Jurkat, Clone E6-1 (cell line): ENCODE measurements at regions not wholly inside any gene's neighbourhood (a gene's known extent, or its start where the extent isn't known, plus 50 kb on each side); places are given as distances from the start of the nearest gene placed in this dataset.
"Not testable (repeated sequence)": the region's sequence is repeated elsewhere in the genome, so short reads cannot be mapped to it uniquely, and the experiment has no call there.

ENCODE experiments used
- DNase-seq: peaks from one replicate; pipeline ENCODE4 v3.0.0-alpha.2; 2011; ENCODE audit warnings: low read depth, low spot score
- H3K4me3 ChIP-seq: 2 replicates; pipeline ENCODE4 v1.5.1; 2011; ENCODE audit warnings: mild to moderate bottlenecking, low read length, control low read depth, moderate library complexity

DNA sequence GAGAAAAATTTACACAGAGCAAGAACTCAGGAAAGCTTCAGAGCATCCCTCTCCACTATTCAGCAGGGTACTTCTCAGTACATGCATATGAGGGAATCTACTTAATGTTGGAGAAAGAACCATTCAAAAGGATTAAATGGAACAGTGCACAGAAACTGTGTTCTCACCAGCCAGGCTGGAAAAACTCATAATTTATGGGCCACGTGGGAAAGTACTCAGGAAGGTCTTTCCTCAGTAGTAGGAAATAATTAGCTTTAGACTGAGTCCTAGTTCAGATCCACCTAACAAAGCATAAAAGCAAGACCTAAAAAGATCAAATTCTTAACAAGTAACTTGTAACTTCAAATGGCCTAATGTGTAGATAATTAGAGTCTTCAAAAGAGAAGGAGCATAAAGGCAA, 134.0 kb downstream of the FAM76B start:
- DNase-seq: no peak
- H3K4me3 ChIP-seq: no peak overlapping the region

DNA sequence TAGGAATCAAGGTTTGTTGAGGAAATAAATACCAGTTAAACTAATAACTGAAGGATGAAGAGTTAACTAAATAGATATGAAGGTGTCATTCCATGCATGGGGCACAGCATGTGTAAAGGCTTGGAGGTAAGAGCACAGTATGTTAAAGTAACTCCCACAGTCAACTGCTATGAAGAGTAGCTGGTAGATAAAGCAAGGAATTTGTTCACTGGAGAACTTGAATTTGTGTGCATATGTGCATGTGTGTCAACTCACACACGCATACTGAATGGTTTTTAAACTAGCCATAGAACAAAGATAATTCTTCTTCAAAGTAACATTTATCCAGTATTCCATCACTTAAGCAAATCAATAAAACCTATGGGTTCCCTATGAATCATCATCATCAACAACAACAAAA, 135.9 kb downstream of the FAM76B start:
- no peak overlapping the region for H3K4me3 ChIP-seq
- no peak for DNase-seq

DNA sequence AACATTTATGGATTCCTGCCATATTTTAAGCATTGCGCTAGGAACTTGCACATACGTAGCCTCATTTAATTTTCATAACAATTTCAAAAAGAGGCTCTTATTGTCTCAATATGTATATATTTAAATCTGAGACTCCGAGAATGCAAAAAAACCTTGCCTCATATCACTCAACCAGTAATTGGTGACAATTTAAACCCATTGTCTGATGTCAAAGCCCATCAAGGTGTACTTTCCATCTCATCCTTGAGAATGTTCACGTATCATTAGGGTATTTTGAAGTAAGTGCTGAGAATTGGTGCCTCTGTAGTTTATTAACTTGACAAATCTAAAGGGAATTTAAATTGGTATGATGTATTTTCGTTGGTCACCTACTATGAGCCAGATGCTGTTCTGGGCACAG, 136.5 kb downstream of the FAM76B start:
- H3K4me3 ChIP-seq: no peak overlapping the region
- DNase-seq: no peak

DNA sequence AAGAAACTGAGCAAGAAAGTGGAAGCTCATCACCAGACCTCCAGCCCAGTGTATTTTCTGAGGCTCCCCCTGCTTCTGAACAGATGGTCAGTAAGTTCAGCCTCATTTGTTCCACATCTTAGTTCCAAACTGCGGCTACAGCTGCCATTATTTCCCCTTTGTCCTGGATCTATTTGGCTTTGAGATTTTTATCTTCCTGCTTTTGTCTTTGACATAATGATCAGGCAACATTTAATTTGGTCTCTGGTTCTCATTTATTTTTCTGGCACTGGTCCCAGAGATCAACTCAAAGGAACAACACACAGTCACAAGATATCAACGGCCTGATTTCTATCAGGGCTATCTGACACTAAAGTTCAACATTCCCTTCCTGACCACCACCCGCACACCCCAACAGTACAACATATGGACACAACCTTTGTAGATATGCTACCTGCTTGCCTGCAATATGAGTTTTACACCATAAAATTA, 137.5 kb downstream of the FAM76B start:
- no peak overlapping the region for H3K4me3 ChIP-seq
- DNase-seq: no peak

DNA sequence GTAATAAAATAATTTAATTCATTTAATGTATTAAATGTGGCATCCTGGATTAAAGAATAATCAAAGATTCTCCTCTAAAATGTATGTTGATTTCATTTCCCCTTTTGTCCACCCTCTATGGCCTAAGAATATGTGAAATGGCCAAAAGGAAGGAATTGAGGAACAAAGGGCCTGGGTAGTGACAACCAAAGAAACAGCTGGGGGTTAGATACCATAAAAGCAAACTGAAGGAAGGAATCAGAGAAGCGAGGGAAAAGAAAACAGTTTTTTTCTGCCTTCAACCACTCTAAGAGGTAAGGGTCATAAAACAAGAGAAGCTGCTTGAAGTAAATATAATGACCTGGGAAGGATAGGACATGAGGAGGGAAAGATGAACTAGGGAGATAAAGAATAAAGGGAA, 139.3 kb downstream of the FAM76B start:
- no peak overlapping the region for H3K4me3 ChIP-seq
- no peak for DNase-seq

DNA sequence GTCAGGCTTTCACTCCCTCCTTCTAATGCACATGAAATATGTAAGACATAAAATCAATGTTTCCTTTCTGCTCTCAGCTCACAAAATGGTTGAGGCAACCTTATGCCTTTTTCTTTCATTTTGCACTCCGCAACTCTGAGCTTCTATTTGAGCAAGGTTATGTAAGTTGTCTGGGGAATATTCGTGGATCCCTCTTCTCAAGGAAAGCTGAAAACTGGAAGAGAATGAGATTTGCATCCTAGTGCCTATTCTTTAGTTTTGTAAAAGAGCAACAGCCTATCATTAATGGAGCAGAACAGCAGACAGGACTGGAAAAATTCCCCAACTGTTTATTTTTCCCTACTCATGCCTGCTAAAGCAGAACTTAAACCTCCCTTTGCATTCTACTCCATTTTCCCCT, 141.7 kb downstream of the FAM76B start:
- no peak overlapping the region for H3K4me3 ChIP-seq
- no peak for DNase-seq

DNA sequence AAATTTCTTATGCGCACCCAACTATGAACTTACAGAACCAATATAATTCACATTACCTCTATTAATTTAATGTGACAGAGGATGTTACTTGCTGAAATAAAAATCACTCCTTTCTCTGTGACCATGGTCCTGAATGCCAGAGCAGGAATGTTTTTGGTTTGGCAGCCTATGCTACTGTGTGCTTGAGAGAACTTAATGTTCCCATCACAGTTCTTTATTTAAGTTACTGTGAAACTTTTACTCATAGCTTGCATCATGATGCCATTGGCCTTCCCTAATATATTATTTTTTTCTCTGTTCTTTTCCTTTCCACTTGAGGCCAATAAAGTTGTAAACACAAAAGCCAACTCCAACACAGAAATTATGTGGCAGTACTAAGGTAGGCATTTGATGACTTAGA, 142.2 kb downstream of the FAM76B start:
- DNase-seq: no peak
- H3K4me3 ChIP-seq: no peak overlapping the region

DNA sequence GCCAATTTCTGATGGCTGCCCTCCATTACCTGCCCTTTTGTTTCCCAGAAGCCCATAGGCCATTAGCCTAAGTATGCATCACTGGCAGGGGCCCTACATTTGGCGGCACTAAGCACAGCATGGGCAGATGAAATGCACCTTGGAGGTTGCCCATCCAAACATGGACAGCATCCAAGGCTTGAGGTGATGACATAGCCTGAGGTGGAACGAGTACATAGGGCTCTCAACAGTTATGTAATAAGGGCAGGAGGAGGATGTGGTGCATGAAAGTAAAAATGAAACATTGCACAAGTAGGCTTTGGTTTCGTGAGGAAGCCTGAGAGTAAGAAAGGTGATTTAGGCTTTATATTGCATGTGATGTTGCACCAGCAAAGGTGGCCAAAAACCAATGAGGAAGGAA, 148.1 kb downstream of the FAM76B start:
- no peak for DNase-seq
- H3K4me3 ChIP-seq: no peak overlapping the region

DNA sequence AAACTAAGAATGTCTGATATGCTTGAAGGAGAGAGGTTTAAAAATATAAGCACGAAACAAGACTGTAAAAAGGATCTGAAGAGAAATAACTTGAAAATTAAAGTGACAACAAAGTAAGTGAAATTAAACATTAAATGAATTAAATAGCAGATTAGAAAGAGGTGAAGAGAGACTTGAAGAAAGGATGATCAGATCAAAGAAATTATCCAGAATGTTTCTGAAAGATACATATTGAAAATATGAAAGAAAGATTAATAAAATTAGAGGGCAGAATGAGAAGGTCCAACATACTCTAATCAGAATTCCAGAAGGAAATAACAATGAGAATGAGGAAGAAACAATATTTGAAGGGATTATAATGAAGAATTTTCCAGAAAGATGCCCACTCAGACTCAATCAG, 151.1 kb downstream of the FAM76B start:
- DNase-seq: no peak
- no peak overlapping the region for H3K4me3 ChIP-seq

DNA sequence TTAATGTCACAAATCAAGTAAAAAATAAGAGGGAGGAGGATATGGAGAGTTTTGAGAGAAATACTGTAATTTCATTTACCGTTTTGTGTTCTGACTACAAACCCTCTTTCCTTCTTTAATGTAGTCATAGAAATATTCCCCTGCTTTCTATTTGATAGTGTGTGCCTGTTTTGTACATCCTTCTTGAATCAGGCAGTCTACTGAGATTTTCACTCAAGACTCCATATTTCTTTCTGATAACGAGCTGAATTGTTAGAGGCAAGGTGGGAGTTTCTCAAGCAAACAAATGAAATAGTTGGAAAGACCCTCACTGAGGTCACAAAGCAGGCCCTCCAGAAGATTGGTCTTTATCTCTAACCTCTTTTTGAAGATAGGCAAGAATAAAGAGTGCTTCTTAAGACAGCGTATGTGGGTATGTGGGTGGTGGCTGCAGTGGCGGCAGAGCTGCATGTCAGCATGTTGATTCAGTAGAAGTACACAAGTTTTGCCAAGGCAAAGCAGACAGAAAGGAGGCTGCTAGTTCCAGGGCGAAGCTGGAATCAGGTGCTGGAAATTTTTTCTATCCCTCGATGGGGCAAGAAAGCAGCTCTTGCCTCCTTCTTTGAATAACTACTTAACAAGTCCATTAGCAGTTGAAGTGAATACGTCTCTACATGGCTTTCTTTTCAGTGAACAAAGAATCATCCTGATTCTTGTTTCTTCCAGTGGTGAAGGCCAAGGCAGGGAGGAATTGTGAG, 164.2 kb downstream of the FAM76B start:
- no peak for DNase-seq
- H3K4me3 ChIP-seq: no peak overlapping the region

DNA sequence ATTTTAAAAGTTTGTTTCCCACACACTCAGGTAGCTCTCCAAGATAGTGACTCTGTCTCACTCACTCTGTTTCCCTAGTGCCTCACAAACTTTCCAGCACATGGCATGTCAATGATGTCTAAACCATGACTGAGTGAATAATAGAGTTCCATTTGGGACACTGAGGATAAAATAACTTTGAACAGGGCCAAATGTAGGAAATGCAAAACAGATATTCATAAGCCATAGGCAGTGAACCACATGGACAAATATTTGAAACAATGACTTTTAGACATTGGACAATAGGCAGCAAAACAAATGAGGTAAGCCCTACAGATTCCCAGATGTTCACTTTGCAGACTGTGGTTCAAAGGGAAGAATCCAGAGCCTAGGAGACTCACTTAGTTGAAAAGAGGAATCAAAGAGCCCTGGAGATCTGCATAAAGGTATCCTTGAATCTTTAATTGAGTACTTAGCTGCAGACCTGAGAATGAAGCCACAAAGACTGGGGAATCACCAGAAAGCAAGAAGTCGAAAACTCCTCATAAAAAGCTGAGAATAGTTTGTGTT, 173.3 kb downstream of the FAM76B start:
- DNase-seq: no peak
- no peak overlapping the region for H3K4me3 ChIP-seq

DNA sequence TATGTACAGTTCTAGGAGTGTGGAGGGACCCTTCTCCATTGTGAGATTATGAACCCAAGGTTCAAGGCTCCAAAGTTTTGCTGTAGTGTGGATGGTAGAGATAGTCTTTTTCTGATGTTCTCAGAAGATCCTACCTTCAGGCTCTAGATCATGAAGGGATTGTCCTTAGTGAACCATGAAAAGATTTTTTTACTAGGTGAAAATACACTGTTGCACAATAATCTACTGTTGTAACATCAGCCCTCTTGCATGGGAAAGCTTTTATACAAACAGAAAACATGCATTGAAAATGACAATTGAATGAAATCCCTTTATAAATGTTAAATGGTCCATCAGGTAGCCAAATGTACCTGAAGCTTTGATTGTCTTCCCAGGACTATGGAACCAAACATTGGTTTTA, 177.8 kb downstream of the FAM76B start:
- DNase-seq: no peak
- no peak overlapping the region for H3K4me3 ChIP-seq

DNA sequence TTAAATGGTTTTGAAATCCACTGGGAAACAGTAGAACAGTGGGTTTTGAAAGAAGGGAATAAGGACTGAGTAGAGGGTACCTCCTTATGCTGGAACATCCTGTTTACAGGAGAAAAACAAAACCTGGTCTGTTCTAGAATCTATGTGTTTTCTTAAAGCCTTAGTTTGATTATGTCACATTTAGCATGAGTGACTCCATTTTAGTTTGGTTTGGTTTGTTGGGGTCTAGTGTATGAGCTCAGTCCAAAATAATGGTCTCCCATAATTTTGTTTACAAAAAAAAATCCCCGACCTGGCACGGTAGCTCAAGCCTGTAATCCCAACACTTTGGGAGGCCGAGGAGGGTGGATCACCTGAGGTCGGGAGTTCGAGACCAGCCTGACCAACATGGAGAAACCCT, 179.4 kb downstream of the FAM76B start:
- DNase-seq: not testable (repeated sequence)

DNA sequence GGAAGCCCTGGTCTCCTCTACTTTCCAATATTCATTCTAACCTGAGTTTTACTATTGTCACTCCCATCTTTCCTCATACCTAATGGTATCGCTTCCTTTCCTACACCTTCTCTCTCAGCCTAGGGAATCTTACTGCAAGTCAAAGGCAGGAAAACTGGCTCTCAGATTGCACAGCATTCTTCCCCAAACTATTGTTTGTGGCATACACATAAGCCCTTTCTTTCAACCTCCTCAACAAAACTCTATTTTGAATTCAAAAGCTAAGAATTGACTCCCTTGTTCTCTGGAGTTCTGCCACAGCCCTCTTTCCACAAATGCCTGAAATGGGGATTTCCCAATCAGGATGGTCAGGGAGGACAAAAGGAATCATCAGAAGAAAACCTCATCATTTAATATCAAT, 181.5 kb downstream of the FAM76B start:
- DNase-seq: no peak
- H3K4me3 ChIP-seq: no peak overlapping the region

More for the DNA sequence above, 179.4 kb downstream of the FAM76B start:
- H3K4me3 ChIP-seq: not testable (repeated sequence)

DNA sequence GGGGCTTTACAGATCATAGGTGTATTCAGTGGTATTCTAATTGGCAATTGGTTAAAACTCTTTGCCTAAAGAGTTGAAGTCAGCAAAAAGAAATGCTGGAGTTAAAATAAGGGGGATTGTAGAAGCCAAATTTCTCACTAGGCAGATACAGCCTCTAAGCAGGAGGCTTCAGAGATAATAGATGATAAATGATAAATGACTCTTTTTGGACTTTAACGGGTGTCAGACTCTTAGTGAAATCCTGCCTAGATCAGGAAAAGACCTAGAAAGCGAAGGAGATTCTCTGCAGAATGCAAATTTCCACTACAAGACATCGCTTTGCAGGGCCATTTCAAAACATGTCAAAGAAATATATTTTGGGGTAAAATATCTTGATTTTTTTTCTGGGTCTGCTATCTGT, 182.8 kb downstream of the FAM76B start:
- no peak overlapping the region for H3K4me3 ChIP-seq
- no peak for DNase-seq

DNA sequence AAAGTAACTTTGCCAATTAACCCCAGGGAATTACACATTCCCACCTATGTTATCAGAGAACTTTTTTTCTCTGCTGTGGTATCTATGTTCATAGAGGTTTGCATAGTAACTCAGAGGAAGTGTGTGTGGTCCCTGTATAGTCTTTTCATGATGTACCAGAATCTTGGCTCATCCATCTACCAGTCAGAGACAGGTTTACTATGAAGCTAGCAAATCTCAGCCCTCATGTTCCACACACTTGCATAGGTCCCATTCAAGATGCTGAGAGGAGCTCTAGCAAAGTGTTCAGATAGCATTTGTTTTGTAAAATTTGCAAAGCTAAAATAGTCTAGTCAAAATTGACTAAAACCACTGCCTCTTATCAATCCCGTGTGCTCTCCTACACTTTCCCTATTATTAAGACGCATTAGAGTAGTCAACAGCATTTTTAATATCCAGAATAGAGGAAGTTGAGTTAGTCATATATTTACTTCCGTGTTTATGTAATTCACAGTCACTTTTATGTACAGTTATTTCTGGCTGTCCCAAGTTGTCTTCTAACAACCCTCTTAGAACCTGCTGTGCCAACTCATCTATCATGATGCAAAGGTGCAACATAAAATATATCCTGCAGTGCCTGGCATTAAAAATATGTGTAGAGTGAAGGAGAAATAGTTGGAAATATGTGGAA, 184.2 kb downstream of the FAM76B start:
- DNase-seq: no peak
- H3K4me3 ChIP-seq: no peak overlapping the region

DNA sequence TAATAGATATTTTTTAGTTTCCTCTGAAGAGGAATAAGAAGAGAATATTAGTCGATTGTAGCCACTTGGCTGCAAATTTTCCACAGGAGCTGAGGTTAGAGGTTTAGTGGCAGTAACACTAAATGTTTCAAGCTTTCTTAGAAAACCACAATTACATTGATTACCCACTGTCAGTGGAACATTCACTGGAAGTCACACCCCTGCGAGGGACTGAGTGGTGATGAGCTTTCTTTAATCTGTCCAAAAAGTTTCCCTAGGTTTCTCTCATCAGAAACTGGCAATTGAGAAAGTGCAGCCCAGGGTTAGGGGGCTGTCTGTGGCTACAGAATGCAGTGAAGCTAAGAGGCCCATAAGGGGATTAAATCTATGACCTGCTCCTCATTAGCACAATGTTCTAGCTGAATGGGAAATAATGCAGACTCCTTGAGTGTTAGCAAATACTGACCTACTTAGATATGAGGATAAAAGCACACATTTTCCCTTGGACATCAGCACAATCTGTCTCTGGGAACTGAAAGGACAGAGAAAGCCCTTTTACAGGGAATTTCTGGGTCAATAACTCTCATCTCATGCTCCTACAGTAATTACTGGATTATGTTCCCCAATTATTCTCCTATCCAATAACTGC, 189.5 kb downstream of the FAM76B start:
- no peak overlapping the region for H3K4me3 ChIP-seq
- DNase-seq: no peak

DNA sequence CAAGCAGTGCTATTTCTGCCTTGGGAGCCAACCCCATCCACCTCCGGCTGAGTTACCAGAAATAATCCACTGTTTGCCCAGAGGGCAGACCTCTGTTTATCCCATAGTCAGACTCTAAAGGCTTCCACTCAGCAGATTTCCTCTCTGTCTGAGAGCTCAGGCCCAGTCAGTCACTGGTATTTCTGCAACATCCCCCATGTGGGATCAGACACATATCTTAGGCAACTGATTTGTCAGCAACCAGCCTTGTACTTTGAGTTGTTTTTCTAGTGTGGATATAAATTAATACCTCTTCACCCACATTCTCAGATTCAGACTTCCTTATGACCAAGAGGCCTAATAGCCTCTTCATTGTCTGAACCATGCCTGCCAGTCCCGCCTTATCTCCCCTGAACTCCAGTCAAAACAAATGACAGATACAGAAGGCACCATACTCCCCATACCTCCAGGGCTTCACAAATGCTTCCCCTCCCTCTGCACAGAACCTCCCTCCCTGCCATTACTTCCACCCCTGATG, 193.6 kb downstream of the FAM76B start:
- no peak overlapping the region for H3K4me3 ChIP-seq
- DNase-seq: no peak

DNA sequence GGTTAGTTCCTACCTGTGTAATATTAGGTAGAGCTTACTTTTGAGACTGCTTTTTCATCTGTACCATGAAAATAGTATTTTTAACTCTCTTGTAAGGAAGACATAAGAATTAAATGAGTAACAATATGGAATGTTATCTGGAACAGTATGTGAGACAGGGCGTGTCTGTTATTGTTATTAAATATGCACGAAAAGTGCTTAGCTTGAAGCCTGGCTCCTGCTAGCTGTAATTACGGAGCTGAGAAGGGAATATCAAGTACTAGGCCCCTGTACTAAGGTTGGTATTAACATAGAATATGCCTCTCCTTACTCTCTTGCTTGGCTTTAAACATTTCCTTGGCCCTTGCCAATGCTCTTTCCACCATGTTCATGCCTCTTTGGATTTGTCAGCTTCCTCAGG, 194.0 kb downstream of the FAM76B start:
- no peak for DNase-seq
- H3K4me3 ChIP-seq: no peak overlapping the region

DNA sequence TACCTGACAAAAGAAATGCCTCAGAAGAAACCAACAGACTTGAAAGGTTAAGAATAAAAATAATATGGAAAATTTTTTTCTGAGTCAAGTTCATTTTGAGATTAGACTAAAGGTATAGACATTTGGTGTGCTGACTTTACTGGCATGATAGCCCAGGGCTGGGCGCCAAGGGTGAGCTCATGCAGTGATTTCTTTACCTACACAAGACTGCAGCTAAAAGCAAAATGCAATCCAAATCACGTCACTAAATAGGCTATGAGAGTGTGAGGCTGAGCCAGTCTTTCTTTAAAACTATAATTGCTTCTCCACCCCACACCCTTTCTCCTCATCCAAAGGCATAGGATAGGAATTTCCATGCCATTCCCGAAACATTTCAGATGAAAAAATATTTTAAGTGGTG, 196.5 kb downstream of the FAM76B start:
- DNase-seq: no peak
- H3K4me3 ChIP-seq: no peak overlapping the region
